ENCODE measurements at regions not wholly inside any gene's neighbourhood (a gene's known extent, or its start where the extent isn't known, plus 50 kb on each side); places are given as distances from the start of the nearest gene placed in this dataset.

DNA sequence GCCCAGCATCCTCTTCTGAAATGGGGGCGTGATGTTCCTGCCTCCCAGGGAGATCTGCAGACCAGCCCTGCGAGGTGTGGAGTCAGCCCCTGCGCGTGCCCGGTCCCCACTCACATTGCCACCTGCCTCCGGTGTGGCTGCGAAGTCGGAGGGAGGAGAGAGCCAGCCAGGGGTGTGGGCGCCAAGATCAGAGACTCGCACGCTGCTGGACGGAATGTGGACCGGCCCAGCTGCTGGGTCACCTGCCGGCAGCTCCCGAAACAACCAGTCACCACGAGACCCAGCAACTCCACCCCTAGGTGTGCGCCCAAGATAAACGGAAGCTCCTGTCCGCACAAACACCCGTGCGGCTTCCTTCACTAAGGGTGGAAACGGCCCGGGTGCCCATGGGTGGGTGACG is 51.1 kb upstream of the EGFL7 start:
- DNase-seq (ENCODE audit: low spot score) = no peak

DNA sequence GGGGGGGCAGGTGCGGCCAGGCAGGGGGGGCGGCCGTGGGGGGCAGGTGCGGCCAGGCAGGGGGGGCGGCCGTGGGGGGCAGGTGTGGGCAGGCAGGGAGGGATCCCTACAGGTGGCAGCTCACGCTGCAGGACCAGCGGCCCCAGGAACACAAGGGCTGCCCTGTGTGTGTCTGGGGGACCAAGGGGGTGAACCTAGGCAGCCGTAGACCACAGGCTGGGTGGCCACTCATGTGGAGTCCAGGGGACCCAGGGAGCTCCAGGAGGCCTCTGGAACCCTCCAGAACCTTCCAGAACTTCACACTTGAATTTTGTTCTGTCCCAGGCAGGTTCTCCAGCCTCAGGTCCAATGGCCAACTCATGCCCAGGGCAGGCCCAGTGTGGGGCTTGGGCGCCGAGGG is 51.6 kb upstream of the EGFL7 start:
- DNase-seq (ENCODE audit: low spot score) = no peak
- TF ChIP-seq CTCF (IDR thresholded peaks at IDR 0.05) = no peak
- Histone ChIP-seq H3K4me3 (no peak overlapping the region), H3K27ac (no peak overlapping the region)

More for the DNA sequence above, 51.1 kb upstream of the EGFL7 start:
- Histone ChIP-seq H3K4me3 (no peak overlapping the region), H3K27ac (no peak overlapping the region)
- TF ChIP-seq CTCF (IDR thresholded peaks at IDR 0.05) = no peak

GRCh38 chr9:136610426-136610825 is 52.3 kb upstream of the EGFL7 start:
- no peak for DNase-seq (ENCODE audit: low spot score)

GRCh38 chr9:136609838-136610311 is 52.8 kb upstream of the EGFL7 start:
- Histone ChIP-seq H3K27ac (no peak overlapping the region), H3K4me3 (no peak overlapping the region)
- no peak for DNase-seq (ENCODE audit: low spot score)

More at GRCh38 chr9:136610426-136610825, 52.3 kb upstream of the EGFL7 start:
- no peak overlapping the region for H3K4me3 ChIP-seq
- no peak for TF ChIP-seq CTCF (IDR thresholded peaks at IDR 0.05)
- H3K27ac ChIP-seq = no peak overlapping the region

DNA sequence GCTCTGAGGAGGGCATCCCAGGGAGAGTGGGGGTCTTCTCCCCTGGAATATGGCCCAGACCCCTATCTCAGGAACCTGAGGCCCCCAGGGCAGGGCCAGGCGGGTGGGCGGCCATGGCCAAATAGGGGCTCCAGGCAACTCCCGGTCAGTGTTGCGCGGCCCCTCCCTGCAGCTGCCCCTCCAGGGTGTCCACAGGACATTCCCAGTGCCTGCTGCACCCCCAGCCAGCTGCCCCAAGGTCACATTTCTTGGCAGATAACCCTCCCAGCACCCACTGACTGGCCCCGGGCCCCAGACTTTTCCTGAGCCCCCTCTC is 53.6 kb upstream of the EGFL7 start:
- no peak overlapping the region for H3K27ac ChIP-seq
- no peak for TF ChIP-seq CTCF (IDR thresholded peaks at IDR 0.05)

More at GRCh38 chr9:136609838-136610311, 52.8 kb upstream of the EGFL7 start:
- TF ChIP-seq CTCF (IDR thresholded peaks at IDR 0.05) = no peak

GRCh38 chr9:136608348-136609159 is 54.2 kb upstream of the EGFL7 start:
- Histone ChIP-seq H3K4me3 (no peak overlapping the region), H3K27ac (no peak overlapping the region)

More for the DNA sequence above, 53.6 kb upstream of the EGFL7 start:
- H3K4me3 ChIP-seq = no peak overlapping the region
- no peak for DNase-seq (ENCODE audit: low spot score)

More at GRCh38 chr9:136608348-136609159, 54.2 kb upstream of the EGFL7 start:
- TF ChIP-seq CTCF (IDR thresholded peaks at IDR 0.05) = no peak
- DNase-seq (ENCODE audit: low spot score) = no peak

Data from coronary artery (tissue), 2 donors.